GM21723 (cell line): ENCODE measurements at regions not wholly inside any gene's neighbourhood (a gene's known extent, or its start where the extent isn't known, plus 50 kb on each side); places are given as distances from the start of the nearest gene placed in this dataset.

Source experiments
- ATAC-seq: cut with Tn5 transposase; IDR thresholded peaks from one replicate; pipeline ENCODE4 v1.9.1; 2021; ENCODE audit warnings: mild to moderate bottlenecking, moderate library complexity; ENCODE audit not compliant: unreplicated experiment

- no peak for ATAC-seq
Observed at GRCh38 chr14:86510491-86510890, 980.5 kb downstream of the FLRT2 start.

DNA sequence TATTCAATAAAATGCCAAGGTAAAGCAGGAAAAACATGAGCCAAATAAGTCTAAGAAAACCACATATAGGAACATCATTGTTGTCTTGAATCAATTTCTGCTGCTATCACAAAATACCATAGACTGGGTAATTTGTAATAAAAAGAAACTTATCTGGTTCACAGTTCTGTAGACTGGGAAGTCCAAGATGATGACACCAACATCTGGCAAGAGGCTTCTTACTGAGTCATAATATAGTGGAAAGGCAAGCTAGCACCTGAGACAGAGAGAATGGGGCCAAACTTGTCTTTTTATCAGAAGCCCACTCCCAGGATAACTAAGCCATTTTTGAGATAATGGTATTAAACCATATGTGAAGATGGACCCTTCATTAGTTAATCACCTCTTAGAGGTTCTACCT, 975.9 kb downstream of the FLRT2 start:
- no peak for ATAC-seq

GRCh38 chr14:86501611-86502010, 971.7 kb downstream of the FLRT2 start:
- ATAC-seq, result no peak

DNA sequence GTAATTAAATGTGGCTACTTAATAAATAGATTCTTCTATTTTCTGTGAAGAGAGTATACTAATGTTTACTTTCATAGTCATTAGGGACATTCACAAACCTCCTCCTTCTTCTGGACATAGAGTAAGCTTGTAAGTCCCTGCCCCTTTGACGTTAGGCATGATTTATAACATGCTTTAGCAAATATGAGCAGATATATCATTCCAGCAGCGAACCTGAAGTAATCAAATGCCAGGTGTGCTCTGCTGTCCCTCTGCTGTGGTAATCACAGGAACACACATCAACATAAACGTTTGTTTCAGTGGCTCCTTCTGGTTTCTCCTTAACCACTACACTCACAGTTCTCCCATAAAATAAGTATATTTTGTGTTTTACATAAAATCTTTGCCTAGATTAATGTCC, 961.8 kb downstream of the FLRT2 start:
- ATAC-seq, result no peak

GRCh38 chr14:86481104-86481503, 951.2 kb downstream of the FLRT2 start:
- no peak for ATAC-seq

GRCh38 chr14:86464341-86464740, 934.4 kb downstream of the FLRT2 start:
- ATAC-seq, result no peak

- no peak for ATAC-seq
Observed at GRCh38 chr14:86462193-86462753, 932.3 kb downstream of the FLRT2 start.

DNA sequence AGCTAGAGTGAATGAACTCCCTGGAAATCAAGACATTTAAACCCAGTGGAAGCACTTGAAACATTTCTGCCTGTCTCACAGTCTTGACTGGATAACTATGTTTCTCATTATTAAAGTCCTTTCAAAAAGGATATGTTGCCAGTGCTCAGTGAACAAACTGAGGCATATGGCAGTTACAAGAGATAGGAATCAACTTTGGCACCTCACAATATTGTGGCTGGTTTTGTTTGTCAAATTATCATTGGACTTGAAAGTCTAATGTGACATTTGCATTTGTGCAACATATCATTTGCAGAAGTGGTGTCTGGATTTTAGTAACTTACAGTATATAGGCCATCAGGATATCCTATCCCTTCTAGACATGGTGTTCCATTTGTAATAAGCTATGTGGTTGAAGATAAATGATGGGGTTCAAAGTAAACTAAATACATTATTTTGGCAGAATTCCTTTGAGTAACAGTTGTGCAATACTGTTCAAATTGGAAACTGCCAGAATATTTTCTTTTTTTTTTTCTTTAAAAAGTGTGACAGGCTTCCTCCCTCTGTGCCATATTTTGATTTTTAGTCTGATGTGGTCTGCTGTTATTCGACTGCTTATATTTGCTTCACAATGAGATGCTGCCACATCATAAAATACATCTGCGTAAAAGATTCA, 927.7 kb downstream of the FLRT2 start:
- ATAC-seq, result no peak

DNA sequence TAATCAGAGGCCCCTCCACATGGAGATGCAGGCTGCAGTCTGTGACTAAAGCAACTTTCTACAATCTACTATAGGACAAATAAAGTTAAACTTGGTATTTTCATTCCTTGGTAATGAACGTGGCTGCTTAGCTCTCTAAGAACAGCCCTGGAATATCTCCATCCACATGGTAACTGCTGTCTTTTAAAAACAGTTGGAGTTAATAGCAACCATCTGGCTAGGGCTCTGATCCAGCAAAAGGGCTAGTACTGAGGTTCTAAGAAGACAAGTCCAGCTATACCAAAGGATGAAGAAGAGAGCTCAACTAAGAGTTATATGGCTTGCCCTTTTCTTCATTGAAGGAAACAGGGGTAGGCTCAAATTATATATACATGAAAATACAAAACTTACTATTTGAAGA, 920.1 kb downstream of the FLRT2 start:
- no peak for ATAC-seq

GRCh38 chr14:86442135-86442534, 912.2 kb downstream of the FLRT2 start:
- ATAC-seq, result no peak

- no peak for ATAC-seq
Observed at GRCh38 chr14:86430853-86431252, 900.9 kb downstream of the FLRT2 start.

DNA sequence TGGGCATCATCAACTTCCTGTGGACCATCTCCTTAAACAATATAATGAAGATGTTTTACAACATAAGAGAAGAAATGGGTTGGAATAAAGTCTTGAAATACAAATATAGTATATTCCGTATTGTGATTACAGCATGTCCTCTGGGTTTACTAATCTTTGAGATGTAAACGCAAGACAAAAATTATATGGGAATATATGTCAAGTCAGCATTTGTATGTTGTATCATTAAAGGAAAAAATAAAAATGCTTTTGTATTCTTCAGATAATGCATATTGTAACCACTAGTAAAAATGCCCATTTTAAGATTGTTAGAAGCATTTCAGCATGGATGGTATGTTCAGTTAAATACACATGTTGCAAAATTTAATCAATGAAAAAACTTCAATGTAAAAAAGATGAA, 893.3 kb downstream of the FLRT2 start:
- no peak for ATAC-seq

DNA sequence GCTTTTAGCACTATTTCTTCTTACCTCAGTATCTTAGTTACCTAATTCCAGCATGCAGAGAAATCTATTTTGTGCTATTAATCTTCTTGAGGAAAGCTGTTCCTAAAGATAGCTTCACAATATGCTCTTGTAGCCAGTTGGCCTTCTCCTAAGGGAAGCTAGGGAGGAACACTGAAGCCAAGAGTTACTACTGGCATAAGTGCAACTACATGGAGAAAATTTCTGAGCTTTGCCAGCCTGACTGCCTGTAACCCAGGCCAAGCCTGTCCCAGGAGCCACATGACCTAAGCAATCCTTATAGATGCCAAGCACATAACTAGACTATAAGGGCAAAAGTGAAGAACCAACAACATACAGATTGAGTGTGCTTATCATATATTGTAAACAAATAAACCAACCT, 890.2 kb downstream of the FLRT2 start:
- no peak for ATAC-seq

GRCh38 chr14:86414146-86414545, 884.2 kb downstream of the FLRT2 start:
- no peak for ATAC-seq

GRCh38 chr14:86404989-86405649, 875.2 kb downstream of the FLRT2 start:
- ATAC-seq, result no peak

DNA sequence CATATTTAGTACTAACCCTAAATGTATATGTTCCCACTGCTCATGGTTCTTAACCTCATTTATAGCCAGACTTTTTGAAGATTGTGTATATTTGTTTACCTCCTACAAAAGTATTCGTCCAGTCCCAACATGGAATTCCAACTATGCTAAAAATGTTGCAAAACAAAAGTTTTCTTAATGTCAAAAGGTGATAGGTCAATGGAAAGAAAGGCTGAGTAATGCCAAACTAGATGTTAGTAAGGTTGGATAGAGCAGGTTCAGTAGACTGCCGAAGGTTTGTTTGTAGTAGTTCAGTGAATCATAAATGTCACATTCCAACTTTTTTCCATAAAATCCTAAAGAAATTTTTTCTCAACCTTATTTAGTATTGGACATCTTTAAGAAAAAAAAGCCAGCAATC, 874.5 kb downstream of the FLRT2 start:
- no peak for ATAC-seq

DNA sequence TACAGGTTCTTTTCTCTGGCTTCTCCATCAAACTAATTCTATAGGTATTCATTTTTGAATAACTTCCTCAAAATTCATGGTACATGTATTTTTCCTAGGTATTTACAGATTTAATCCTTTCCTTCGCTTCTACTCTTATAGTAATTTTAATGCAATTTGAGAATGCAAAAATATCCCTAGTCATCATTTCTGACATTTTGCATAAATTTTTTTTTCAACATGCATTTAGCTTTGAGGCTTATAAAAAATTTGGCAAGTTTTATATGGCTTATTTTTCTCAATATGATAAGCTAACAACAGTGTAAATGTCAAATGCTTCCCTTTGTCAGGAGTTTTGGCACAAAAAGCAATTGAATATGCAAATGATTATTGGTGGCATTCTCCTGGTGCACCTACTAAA, 872.6 kb downstream of the FLRT2 start:
- ATAC-seq, result no peak

GRCh38 chr14:86391085-86391484, 861.1 kb downstream of the FLRT2 start:
- no peak for ATAC-seq

DNA sequence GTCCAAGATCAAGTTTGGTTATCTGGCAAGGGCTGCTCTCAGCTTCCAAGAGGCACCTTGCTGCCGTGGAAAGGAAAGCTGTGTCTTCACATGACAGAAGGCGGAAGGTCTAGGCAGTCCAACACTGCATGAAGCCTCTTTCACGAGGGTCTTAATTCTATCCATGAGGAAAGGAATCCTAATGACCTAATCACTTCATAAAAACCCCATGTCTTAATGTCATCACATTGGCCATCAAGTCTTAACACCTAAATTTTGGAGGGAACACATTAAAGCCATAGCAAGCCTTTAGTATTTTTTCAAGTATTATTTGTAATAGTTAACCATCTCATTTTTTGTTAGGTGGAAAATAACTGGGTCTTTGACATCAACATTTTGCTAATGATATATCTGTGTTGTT, 858.3 kb downstream of the FLRT2 start:
- no peak for ATAC-seq

- no peak for ATAC-seq
Observed at GRCh38 chr14:86373886-86374285, 843.9 kb downstream of the FLRT2 start.

DNA sequence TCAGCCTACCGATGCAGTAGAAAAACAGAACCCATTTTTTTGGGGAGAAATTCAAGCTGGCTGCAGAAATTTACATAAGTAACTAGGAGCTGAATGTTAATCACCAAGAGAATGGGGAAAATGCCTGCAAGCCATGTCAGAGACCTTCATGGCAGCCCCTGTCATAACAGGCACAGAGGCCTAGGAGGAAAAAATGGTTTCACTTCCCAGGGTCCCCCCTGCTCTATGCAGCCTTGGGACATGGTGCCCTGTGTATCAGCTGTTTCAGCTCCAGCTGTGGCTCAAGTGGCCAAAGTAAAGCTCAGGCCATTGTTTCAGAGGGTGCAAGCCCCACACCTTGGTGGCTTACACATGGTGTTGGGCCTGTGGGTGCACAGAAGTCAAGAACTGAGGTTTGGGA, 842.5 kb downstream of the FLRT2 start:
- no peak for ATAC-seq

DNA sequence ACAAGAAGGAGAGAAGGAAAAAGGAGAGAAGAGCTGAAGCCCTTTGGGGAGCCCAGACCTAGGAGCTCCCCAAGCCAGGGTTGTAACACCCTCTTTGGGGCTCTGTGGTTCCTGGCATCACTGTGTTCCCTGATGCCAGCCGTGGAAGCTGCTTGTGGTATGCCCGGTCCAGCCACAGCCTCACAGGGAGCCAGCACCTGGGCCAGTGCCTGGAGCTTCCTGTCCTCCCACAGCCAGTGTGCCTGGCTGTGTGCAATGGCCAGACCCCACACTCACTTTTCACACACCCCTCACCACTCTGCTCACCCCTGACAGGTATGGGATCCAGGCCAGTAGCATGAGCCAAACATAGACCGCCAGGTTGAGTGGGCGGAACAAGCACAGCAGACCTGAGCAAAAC, 834.7 kb downstream of the FLRT2 start:
- ATAC-seq, result no peak

DNA sequence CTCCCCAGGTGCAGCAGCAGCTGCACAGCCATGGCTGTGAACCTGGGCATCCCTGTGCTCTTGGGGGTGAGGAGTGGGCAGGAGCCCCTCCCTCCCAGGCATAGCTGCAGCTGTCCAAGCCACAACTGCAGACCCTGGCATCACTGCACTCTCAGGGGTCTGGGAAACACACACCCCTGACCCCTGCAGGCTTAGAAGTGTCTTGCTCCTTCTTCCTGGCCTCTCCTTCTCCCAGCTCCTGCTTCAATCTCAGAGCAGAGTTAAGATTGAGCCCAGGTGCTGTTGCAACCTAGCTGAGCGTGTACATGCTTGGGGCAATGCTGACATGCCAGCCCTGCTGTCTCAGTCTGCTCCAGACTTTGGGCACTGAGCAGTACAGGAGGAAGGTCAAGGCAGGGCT, 833.6 kb downstream of the FLRT2 start:
- ATAC-seq, result no peak
